H1 (cell line): ENCODE measurements at regions not wholly inside any gene's neighbourhood (a gene's known extent, or its start where the extent isn't known, plus 50 kb on each side); places are given as distances from the start of the nearest gene placed in this dataset.

Experiments used
- CTCF ChIP-seq, 3 experiments: IDR thresholded peaks; 1 replicate in 2 of 3; 2 replicates in 1 of 3; pipeline versions ENCODE4 v1.5.1 to v1.6.1; 2011; ENCODE audit warnings: low read length in 3 of 3, mild to moderate bottlenecking in 3 of 3, inconsistent platforms in 2 of 3, low read depth in 1 of 3, moderate library complexity in 1 of 3; ENCODE audit not compliant: insufficient read depth in 1 of 3; ENCODE audit errors: control extremely low read depth in 1 of 3
- EGR1 ChIP-seq: IDR thresholded peaks from 2 replicates; pipeline ENCODE4 v1.6.1; 2011; ENCODE audit warnings: low read depth, low read length, borderline replicate concordance
- EP300 ChIP-seq, 2 experiments: IDR thresholded peaks; 1 replicate in 1 of 2; 2 replicates in 1 of 2; pipeline ENCODE4 v1.6.1; 2011 to 2012; ENCODE audit warnings: low read depth in 2 of 2, low read length in 2 of 2, mild to moderate bottlenecking in 2 of 2, borderline replicate concordance in 1 of 2, inconsistent platforms in 1 of 2, moderate library complexity in 1 of 2
- EZH2 ChIP-seq: fragments of 200-600 bp; sonication (generic); IDR thresholded peaks from 2 replicates; pipeline ENCODE4 v1.7.1; 2012; ENCODE audit warnings: low read depth, mild to moderate bottlenecking, moderate library complexity, low read length, inconsistent platforms; ENCODE audit not compliant: severe bottlenecking
- MAFK ChIP-seq: IDR thresholded peaks from 2 replicates; pipeline ENCODE4 v1.6.1; 2012; ENCODE audit warnings: low read depth, mild to moderate bottlenecking, improper control_type of control experiment, low read length
- NRF1 ChIP-seq: IDR thresholded peaks from 2 replicates; pipeline ENCODE4 v1.6.1; 2011; ENCODE audit warnings: mild to moderate bottlenecking, low read depth, low read length, improper control_type of control experiment
- POLR2A ChIP-seq, 2 experiments: IDR thresholded peaks; 1 replicate in 1 of 2; 2 replicates in 1 of 2; pipeline ENCODE4 v1.6.1; 2011; ENCODE audit warnings: low read depth in 2 of 2, low read length in 2 of 2, mild to moderate bottlenecking in 2 of 2; ENCODE audit errors: control extremely low read depth in 1 of 2
- RFX5 ChIP-seq: IDR thresholded peaks from 2 replicates; pipeline ENCODE4 v1.6.1; 2011; ENCODE audit warnings: low read depth, low read length, improper control_type of control experiment, borderline replicate concordance
- SIN3A ChIP-seq, 2 experiments: IDR thresholded peaks in 1 of 2; conservative IDR thresholded peaks in 1 of 2; 2 replicates each; pipeline ENCODE4 v1.6.1; 2011 to 2012; ENCODE audit warnings: low read length in 2 of 2, improper control_type of control experiment in 1 of 2, low read depth in 1 of 2, mild to moderate bottlenecking in 1 of 2
- SP1 ChIP-seq: IDR thresholded peaks from 2 replicates; pipeline ENCODE4 v1.6.1; 2011; ENCODE audit warnings: low read depth, low read length
- SP4 ChIP-seq: IDR thresholded peaks from 2 replicates; pipeline ENCODE4 v1.6.1; 2012; ENCODE audit warnings: low read length, inconsistent platforms
- ZNF274 ChIP-seq: IDR thresholded peaks from 2 replicates; pipeline ENCODE4 v1.7.0; 2012; ENCODE audit warnings: low read length, borderline replicate concordance; ENCODE audit errors: extremely low read depth
- TF ChIP-seq, protein P1 (sequence below): IDR thresholded peaks from 2 replicates; pipeline ENCODE4 v1.6.1; 2011; ENCODE audit warnings: low read length, improper control_type of control experiment

- TF ChIP-seq POLR2A (IDR thresholded peaks at IDR 0.05; ENCODE audit: control extremely low read depth in 1 of 2, low read depth in 2 of 2, low read length in 2 of 2) (no peak), NRF1 (no peak), EP300 (IDR thresholded peaks at IDR 0.05; ENCODE audit: borderline replicate concordance in 1 of 2, low read depth in 2 of 2, low read length in 2 of 2) (no peak), EZH2 (no peak), CTCF (IDR thresholded peaks at IDR 0.05; ENCODE audit: control extremely low read depth in 1 of 3, insufficient read depth in 1 of 3, low read depth in 1 of 3, low read length in 3 of 3) (no peak), MAFK (no peak), EGR1 (no peak), SIN3A (conservative IDR thresholded peaks at IDR 0.05 in 1 of 2, IDR thresholded peaks at IDR 0.05 in 1 of 2; ENCODE audit: low read depth in 1 of 2, low read length in 2 of 2) (no peak), SP4 (no peak), SP1 (no peak), ZNF274 (no peak), RFX5 (no peak)
- TF ChIP-seq, protein P1, sequence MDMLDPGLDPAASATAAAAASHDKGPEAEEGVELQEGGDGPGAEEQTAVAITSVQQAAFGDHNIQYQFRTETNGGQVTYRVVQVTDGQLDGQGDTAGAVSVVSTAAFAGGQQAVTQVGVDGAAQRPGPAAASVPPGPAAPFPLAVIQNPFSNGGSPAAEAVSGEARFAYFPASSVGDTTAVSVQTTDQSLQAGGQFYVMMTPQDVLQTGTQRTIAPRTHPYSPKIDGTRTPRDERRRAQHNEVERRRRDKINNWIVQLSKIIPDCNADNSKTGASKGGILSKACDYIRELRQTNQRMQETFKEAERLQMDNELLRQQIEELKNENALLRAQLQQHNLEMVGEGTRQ = no peak
Measured at GRCh38 chr5:116806836-116807235, 232.2 kb upstream of the SEMA6A start.
